ENCODE measurements at regions not wholly inside any gene's neighbourhood (a gene's known extent, or its start where the extent isn't known, plus 50 kb on each side); places are given as distances from the start of the nearest gene placed in this dataset.

DNA sequence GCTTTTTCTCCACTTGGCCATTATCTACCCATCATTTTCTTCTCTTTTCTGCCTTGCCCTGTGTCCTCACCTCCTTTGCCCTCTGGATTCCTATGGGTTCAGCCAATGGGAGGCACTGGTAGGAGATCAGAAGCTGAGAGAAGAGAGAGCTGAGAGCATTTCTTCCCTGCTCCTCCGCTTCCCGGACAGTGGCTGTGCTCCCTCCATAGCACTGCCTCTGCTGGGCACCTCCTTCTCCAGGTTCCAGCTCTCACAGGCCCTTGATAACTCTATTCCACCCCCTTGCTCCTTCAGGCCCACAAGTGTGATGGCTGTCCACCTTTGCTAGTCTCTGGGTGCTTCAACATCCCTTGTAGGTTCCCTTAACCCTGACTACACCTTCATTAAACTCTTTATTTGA lies 79.6 kb downstream of the LSM5 start:
- Histone ChIP-seq H3K27ac (no peak overlapping the region), H3K27me3 (peaks cover 4% of the 10 kb centered on the region), H3K9me3 (no peaks in the 10 kb centered on the region), H3K36me3 (no peaks in the 10 kb centered on the region), H3K4me1 (ENCODE audit: control insufficient read depth in 1 of 2, insufficient read depth in 1 of 2, low read depth in 1 of 2, low read length in 1 of 2) (no peaks in the 10 kb centered on the region), H3K4me3 (ENCODE audit: low read depth in 1 of 2, low read length in 1 of 2) (no peak overlapping the region)
- TF ChIP-seq, protein P1, sequence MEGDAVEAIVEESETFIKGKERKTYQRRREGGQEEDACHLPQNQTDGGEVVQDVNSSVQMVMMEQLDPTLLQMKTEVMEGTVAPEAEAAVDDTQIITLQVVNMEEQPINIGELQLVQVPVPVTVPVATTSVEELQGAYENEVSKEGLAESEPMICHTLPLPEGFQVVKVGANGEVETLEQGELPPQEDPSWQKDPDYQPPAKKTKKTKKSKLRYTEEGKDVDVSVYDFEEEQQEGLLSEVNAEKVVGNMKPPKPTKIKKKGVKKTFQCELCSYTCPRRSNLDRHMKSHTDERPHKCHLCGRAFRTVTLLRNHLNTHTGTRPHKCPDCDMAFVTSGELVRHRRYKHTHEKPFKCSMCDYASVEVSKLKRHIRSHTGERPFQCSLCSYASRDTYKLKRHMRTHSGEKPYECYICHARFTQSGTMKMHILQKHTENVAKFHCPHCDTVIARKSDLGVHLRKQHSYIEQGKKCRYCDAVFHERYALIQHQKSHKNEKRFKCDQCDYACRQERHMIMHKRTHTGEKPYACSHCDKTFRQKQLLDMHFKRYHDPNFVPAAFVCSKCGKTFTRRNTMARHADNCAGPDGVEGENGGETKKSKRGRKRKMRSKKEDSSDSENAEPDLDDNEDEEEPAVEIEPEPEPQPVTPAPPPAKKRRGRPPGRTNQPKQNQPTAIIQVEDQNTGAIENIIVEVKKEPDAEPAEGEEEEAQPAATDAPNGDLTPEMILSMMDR (IDR thresholded peaks at IDR 0.05) = no peak

DNA sequence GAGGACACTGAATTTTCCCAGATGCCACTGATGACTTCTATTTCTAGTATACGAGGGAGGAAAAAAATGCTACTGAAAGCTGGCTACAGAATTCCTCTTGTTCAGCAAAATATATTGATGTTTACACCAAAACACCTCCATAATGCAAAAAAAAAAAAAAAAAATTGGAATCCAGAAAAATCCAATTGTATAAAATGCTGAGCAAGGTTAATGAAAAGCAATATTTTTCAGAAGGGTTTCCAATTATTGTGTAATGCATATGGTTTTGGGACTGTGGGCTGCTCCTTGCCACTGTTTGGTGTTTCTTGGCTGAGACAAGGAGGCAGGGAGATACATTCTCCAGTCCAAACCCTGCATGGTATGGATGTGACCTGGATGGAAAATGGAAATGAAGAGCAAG lies 83.8 kb downstream of the LSM5 start:
- Histone ChIP-seq H3K27me3 (no peaks in the 10 kb centered on the region), H3K4me3 (ENCODE audit: low read depth in 1 of 2, low read length in 1 of 2) (no peak overlapping the region), H3K36me3 (no peaks in the 10 kb centered on the region), H3K4me1 (ENCODE audit: control insufficient read depth in 1 of 2, insufficient read depth in 1 of 2, low read depth in 1 of 2, low read length in 1 of 2) (no peaks in the 10 kb centered on the region), H3K27ac (no peak overlapping the region), H3K9me3 (no peaks in the 10 kb centered on the region)
- TF ChIP-seq, protein P1 (IDR thresholded peaks at IDR 0.05) = no peak

DNA sequence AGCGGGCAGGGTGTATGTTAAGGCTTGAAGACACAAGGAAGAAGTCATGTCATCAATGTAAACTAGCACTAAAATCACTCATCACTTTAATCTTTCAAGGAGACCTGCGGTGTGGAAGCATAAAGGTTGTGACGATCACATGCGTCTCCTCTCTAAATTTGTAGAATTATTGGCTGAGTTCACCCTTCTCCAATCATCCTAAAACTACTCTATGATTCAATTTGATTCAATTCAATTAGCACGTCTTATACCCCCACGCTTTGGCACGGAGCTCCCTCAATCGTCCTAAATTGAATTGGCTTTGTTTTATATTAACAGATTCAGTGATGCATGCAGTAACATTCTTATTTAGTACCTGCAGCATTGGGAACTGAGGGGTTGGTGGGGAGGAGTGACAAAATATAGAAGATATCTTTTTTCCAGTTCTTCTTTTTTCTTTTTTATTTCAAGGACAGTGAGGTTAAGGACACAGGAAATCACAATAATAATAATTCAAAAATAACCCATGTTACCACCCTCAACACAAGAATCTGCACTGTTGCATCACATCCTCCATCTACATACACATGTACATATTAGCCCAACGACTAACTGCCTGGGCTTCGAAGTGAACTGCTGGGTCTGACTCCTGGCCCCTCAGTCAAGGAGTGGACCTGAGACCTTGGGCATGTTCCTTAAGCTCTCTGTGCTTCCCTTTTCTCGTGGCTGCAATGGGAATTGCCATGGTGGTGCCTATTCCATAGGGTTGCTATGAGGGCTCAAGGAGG lies 86.5 kb downstream of the LSM5 start:
- H3K36me3 ChIP-seq = no peaks in the 10 kb centered on the region
- H3K27ac ChIP-seq = no peak overlapping the region
- no peaks in the 10 kb centered on the region for H3K27me3 ChIP-seq
- no peaks in the 10 kb centered on the region for H3K4me1 ChIP-seq (ENCODE audit: control insufficient read depth in 1 of 2, insufficient read depth in 1 of 2, low read depth in 1 of 2, low read length in 1 of 2)
- no peak overlapping the region for H3K4me3 ChIP-seq (ENCODE audit: low read depth in 1 of 2, low read length in 1 of 2)
- TF ChIP-seq, protein P1 (IDR thresholded peaks at IDR 0.05) = no peak
- H3K9me3 ChIP-seq = no peaks in the 10 kb centered on the region

DNA sequence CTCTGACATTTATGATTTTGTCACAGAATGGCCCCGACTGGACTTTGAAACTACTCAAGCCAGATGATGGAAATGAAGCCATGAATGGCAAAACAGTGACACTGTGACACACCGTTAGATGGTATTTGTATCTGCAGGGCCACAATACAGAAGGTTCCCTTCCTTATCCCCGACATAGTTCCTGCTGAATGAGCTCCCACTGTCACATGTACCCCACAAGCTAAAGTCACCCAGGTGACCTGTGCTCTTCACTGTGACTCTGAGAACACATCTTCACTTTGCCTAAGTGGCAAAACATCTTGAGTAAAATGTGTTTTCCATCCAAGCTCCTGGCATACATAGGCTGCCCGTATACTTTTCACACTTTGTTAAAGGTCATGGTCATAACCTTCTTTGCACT lies 89.5 kb downstream of the LSM5 start:
- H3K4me3 ChIP-seq (ENCODE audit: low read depth in 1 of 2, low read length in 1 of 2) = no peak overlapping the region
- no peaks in the 10 kb centered on the region for H3K9me3 ChIP-seq
- TF ChIP-seq, protein P1 (IDR thresholded peaks at IDR 0.05) = no peak
- no peaks in the 10 kb centered on the region for H3K4me1 ChIP-seq (ENCODE audit: control insufficient read depth in 1 of 2, insufficient read depth in 1 of 2, low read depth in 1 of 2, low read length in 1 of 2)
- H3K27ac ChIP-seq = no peak overlapping the region
- H3K27me3 ChIP-seq = no peaks in the 10 kb centered on the region
- no peaks in the 10 kb centered on the region for H3K36me3 ChIP-seq

DNA sequence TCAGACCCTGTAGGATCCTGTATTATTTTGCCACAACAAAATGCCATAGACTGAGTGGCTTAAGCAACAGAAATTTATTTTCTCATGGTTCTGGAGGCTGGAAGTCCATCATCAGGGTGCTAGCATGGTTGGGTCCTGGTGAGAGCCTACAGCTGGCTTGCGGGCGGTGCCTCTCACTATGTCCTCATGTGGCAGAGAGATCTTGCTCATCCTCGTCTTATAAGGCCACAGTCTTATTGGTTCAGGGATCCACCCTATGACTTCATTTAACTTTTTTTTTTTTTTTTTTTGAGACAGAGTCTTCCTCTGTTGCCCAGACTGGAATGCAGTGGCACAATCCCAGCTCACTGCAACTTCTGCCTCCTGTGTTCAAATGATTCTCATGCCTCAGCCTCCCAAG lies 90.9 kb downstream of the LSM5 start:
- Histone ChIP-seq H3K4me1 (ENCODE audit: control insufficient read depth in 1 of 2, insufficient read depth in 1 of 2, low read depth in 1 of 2, low read length in 1 of 2) (no peaks in the 10 kb centered on the region), H3K27me3 (peaks cover 9% of the 10 kb centered on the region), H3K4me3 (ENCODE audit: low read depth in 1 of 2, low read length in 1 of 2) (no peak overlapping the region), H3K9me3 (no peaks in the 10 kb centered on the region), H3K27ac (no peak overlapping the region), H3K36me3 (no peaks in the 10 kb centered on the region)
- TF ChIP-seq, protein P1 (IDR thresholded peaks at IDR 0.05) = no peak

All from neutrophil (primary cell).